Tibial artery (tissue), 4 donors: ENCODE measurements at regions not wholly inside any gene's neighbourhood (a gene's known extent, or its start where the extent isn't known, plus 50 kb on each side); places are given as distances from the start of the nearest gene placed in this dataset.
"Not testable (repeated sequence)": the region's sequence is repeated elsewhere in the genome, so short reads cannot be mapped to it uniquely, and the experiment has no call there.

Experiments used
- DNase-seq, 2 donors: peaks; one replicate each; pipeline ENCODE4 v3.0.0-alpha.2; 2019
- H3K27ac ChIP-seq, 2 donors: fragments of 200-600 bp; sonication (generic) in 1 of 2; 1 replicate in 1 of 2; 2 replicates in 1 of 2; pipeline ENCODE4 v1.5.1; 2018 to 2019; ENCODE audit warnings: mild to moderate bottlenecking in 1 of 2
- H3K27me3 ChIP-seq, 2 donors: fragments of 200-600 bp; sonication (generic) in 1 of 2; one replicate each; pipeline versions ENCODE4 v1.5.1 to v1.6.0; 2016 to 2019
- H3K36me3 ChIP-seq, 3 donors: fragments of 200-600 bp; sonication (generic) in 2 of 3; one replicate each; pipeline ENCODE4 v1.5.1; 2016 to 2019; ENCODE audit warnings: mild to moderate bottlenecking in 2 of 3
- H3K4me1 ChIP-seq, 4 donors: fragments of 200-600 bp; sonication (generic) in 2 of 4; 1 replicate in 3 of 4; 2 replicates in 1 of 4; pipeline ENCODE4 v1.5.1; 2016 to 2019
- H3K4me3 ChIP-seq, 2 donors: fragments of 200-600 bp; sonication (generic) in 1 of 2; 1 replicate in 1 of 2; 2 replicates in 1 of 2; pipeline ENCODE4 v1.5.1; 2018 to 2019; ENCODE audit warnings: mild to moderate bottlenecking in 2 of 2
- H3K9me3 ChIP-seq, 3 donors: fragments of 200-600 bp; sonication (generic) in 1 of 3; one replicate each; pipeline ENCODE4 v1.5.1; 2016 to 2019
- CTCF ChIP-seq, 2 experiments: fragments of 200-600 bp in 1 of 2; fragments of 450-650 bp in 1 of 2; IDR thresholded peaks; one replicate each; pipeline ENCODE4 v1.5.1; 2017 to 2019; ENCODE audit warnings: antibody characterized with exemption in 2 of 2, mild to moderate bottlenecking in 1 of 2, moderate library complexity in 1 of 2
- intact Hi-C: fragments of 100-400 bp; cut with DNase I; formaldehyde crosslinking; loops from one replicate; pipeline ENCODE4 v1.15.0; 2023; ENCODE audit warnings: low total_unique reads

- no peaks in the 10 kb centered on the region for H3K36me3 ChIP-seq
- H3K27ac ChIP-seq = no peak overlapping the region
- no peaks in the 10 kb centered on the region for H3K9me3 ChIP-seq
- no peak overlapping the region for H3K4me3 ChIP-seq
- no peak for TF ChIP-seq CTCF (IDR thresholded peaks at IDR 0.05)
- intact Hi-C loops = no loop called here
- H3K4me1 ChIP-seq = no peaks in the 10 kb centered on the region
- DNase-seq = no peak
- H3K27me3 ChIP-seq = no peaks in the 10 kb centered on the region
Observed at GRCh38 chr13:24617256-24618010, 62.8 kb upstream of the ATP12A start.

GRCh38 chr13:24618011-24618955 is 61.9 kb upstream of the ATP12A start:
- no peak for DNase-seq

GRCh38 chr13:24619282-24619681 is 60.9 kb upstream of the ATP12A start:
- H3K4me3 ChIP-seq = no peak overlapping the region
- peaks cover 0 to 5% of the 10 kb centered on the region in 2 donors for H3K27me3 ChIP-seq
- DNase-seq = no peak
- H3K27ac ChIP-seq = no peak overlapping the region
- H3K36me3 ChIP-seq = no peaks in the 10 kb centered on the region
- intact Hi-C loops = no loop called here
- TF ChIP-seq CTCF (IDR thresholded peaks at IDR 0.05) = no peak
- H3K9me3 ChIP-seq = no peaks in the 10 kb centered on the region
- no peaks in the 10 kb centered on the region for H3K4me1 ChIP-seq

More at GRCh38 chr13:24618011-24618955, 61.9 kb upstream of the ATP12A start:
- TF ChIP-seq CTCF (IDR thresholded peaks at IDR 0.05) = no peak
- H3K36me3 ChIP-seq = no peaks in the 10 kb centered on the region
- H3K4me3 ChIP-seq = no peak overlapping the region
- H3K9me3 ChIP-seq = no peaks in the 10 kb centered on the region
- intact Hi-C loops = no loop called here
- no peaks in the 10 kb centered on the region for H3K4me1 ChIP-seq
- peaks cover 0 to 2% of the 10 kb centered on the region in 2 donors for H3K27me3 ChIP-seq
- no peak overlapping the region for H3K27ac ChIP-seq

- H3K4me1 ChIP-seq, intact Hi-C loops, H3K36me3 ChIP-seq, H3K27me3 ChIP-seq, DNase-seq, H3K27ac ChIP-seq, H3K9me3 ChIP-seq, H3K4me3 ChIP-seq: not testable (repeated sequence)
Observed at GRCh38 chr13:24622481-24623148, 57.6 kb upstream of the ATP12A start.

GRCh38 chr13:24623149-24623665 is 57.0 kb upstream of the ATP12A start:
- intact Hi-C loops = no loop called here
- H3K36me3 ChIP-seq = no peaks in the 10 kb centered on the region
- H3K27me3 ChIP-seq = peaks cover 0 to 5% of the 10 kb centered on the region in 2 donors
- no peaks in the 10 kb centered on the region for H3K9me3 ChIP-seq
- TF ChIP-seq CTCF (IDR thresholded peaks at IDR 0.05) = no peak
- DNase-seq = no peak
- no peak overlapping the region for H3K27ac ChIP-seq
- H3K4me1 ChIP-seq = no peaks in the 10 kb centered on the region
- H3K4me3 ChIP-seq = no peak overlapping the region
